ENCODE measurements at regions not wholly inside any gene's neighbourhood (a gene's known extent, or its start where the extent isn't known, plus 50 kb on each side); places are given as distances from the start of the nearest gene placed in this dataset.

DNA sequence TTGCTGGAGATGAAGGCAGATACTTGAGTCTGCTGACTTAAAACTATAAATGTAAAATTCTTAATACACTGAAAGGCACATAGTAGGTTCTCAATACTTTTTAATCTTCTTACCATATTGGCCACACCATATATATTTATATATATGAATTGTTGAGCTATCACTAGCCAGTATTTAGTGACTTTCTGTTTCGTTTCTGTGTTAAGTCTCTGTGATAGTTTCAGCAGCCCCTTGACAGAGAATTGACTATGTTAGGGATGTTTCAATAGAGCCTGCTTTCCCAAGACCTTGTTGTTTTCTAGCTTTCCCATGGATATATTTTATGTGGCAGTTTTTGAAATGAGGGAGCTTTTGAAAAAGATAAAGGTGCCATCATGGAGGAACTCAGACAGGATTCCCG lies 206.5 kb upstream of the GOT2 start:
- Mint-ChIP-seq H3K36me3 (ENCODE audit: insufficient read depth) (no peaks in the 10 kb centered on the region), H3K4me1 (ENCODE audit: low read depth in 2 of 2) (no peaks in the 10 kb centered on the region), H3K4me3 (no peak overlapping the region), H3K9me3 (peaks cover 0 to 2% of the 10 kb centered on the region in 2 donors), H3K27me3 (no peaks in the 10 kb centered on the region), H3K27ac (no peak overlapping the region)
- DNase-seq (no peak), ATAC-seq (replicated peaks) (no peak)

DNA sequence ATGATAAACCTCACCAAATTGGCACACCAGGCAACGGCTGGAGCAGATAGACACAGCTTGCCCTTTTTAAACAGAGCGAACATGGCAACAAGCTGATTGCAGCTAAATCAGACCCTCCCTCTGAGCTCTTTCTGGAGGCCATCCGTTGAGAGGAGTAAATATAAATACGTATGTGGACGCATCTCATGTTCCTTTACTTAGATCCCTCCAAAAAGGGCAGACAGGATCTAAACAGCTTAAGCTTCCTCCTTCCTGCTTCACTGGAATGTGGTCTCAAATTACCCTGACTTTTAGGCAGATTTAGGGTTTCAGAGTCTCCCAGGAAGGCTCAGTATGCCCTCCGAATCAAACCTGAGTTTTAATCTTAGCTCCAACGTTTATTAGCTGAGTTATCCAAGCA lies 204.7 kb upstream of the GOT2 start:
- H3K4me3 Mint-ChIP-seq: no peak overlapping the region

DNA sequence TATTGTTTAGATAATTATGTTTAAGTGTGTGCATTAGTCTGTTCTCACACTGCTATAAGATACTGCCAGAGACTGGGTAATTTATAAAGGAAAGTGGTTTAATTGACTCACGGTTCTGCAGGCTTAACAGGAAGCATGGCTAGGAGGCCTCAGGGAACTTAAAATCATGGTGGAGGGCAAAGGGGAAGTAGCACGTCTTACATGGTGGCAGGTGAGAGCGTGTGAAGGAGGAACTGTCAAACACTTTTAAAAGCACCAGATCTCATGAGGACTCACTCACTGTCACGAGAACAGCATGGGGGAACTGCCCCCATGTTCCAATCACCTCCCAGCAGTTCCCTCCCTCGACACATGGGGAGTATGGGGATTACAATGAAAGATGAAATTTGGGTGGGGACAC lies 203.5 kb upstream of the GOT2 start:
- no peaks in the 10 kb centered on the region for H3K4me1 Mint-ChIP-seq (ENCODE audit: low read depth in 2 of 2)
- DNase-seq: no peak
- H3K27ac Mint-ChIP-seq: no peak overlapping the region
- no peak overlapping the region for H3K4me3 Mint-ChIP-seq
- no peak for ATAC-seq (replicated peaks)
- H3K27me3 Mint-ChIP-seq: no peaks in the 10 kb centered on the region
- peaks cover 0 to 4% of the 10 kb centered on the region in 2 donors for H3K9me3 Mint-ChIP-seq
- no peaks in the 10 kb centered on the region for H3K36me3 Mint-ChIP-seq (ENCODE audit: insufficient read depth)

More for the DNA sequence above, 204.7 kb upstream of the GOT2 start:
- Mint-ChIP-seq H3K9me3 (peaks cover 0 to 2% of the 10 kb centered on the region in 2 donors), H3K4me1 (ENCODE audit: low read depth in 2 of 2) (no peaks in the 10 kb centered on the region), H3K27me3 (no peaks in the 10 kb centered on the region), H3K27ac (no peak overlapping the region), H3K36me3 (ENCODE audit: insufficient read depth) (no peaks in the 10 kb centered on the region)
- ATAC-seq (replicated peaks): no peak
- no peak for DNase-seq

DNA sequence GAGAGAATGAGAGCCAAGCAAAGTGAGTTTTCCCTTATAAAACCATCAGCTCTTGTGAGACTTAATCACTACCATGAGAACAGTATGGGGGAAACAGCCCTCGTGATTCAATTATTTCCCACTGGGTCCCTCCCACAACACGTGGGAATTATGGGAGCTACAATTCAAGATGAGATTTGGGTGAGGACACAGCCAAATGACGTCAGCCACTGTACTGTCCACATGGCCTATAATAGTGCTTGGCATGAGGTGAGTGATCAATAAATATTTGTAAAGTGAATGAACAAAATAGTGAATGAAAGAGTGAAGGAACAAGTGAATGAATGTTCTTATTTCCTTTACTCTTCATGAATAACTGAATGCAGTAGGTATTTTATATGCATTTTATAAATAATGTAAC lies 199.1 kb upstream of the GOT2 start:
- Mint-ChIP-seq H3K4me1 (ENCODE audit: low read depth in 2 of 2) (no peaks in the 10 kb centered on the region), H3K27me3 (no peaks in the 10 kb centered on the region)
- ATAC-seq (replicated peaks): no peak

DNA sequence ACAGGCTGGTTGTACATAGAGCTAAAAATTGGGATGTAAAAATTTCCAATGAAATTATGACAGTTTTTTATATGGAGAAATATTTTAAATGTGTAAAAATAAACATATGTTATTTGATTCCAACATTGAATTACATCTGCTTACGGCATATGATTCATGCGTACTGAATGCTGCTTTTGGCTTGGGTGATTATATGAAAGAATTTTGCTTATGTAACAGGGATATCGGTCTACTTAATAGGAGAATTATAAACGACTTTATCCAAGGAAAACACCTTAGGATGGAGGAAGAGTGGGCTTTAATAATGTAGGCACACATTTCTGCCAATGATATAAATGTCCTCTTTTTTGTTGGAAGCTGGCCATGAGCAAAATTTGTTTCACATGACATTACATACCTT lies 197.3 kb upstream of the GOT2 start:
- DNase-seq (no peak), ATAC-seq (replicated peaks) (no peak)
- Mint-ChIP-seq H3K36me3 (ENCODE audit: insufficient read depth) (no peaks in the 10 kb centered on the region), H3K4me3 (no peak overlapping the region), H3K4me1 (ENCODE audit: low read depth in 2 of 2) (no peaks in the 10 kb centered on the region), H3K27ac (no peak overlapping the region), H3K9me3 (peaks cover 0 to 4% of the 10 kb centered on the region in 2 donors), H3K27me3 (no peaks in the 10 kb centered on the region)

More for the DNA sequence above, 199.1 kb upstream of the GOT2 start:
- no peak for DNase-seq
- H3K36me3 Mint-ChIP-seq (ENCODE audit: insufficient read depth): no peaks in the 10 kb centered on the region
- H3K9me3 Mint-ChIP-seq: peaks cover 0 to 4% of the 10 kb centered on the region in 2 donors
- no peak overlapping the region for H3K4me3 Mint-ChIP-seq
- no peak overlapping the region for H3K27ac Mint-ChIP-seq

DNA sequence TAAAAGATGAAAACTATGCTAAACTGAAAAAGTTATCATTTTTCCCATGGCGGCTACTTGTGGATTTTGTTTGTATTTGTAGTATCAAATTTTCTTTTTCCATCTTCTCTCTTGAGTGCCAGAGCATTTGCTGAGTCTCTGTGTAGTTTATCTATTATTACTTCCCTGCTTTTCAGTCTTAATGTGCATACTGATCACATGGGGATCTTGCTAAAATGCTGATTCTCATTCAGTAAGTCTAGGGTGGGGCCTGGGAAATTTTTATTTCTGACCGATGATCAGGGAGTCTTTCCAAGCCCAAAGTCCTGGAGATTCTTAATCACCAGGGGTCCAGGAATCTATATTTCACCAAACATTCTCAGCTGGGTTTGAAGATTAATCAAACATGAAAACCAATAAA lies 189.0 kb upstream of the GOT2 start:
- ATAC-seq (replicated peaks): no peak
- Mint-ChIP-seq H3K4me3 (no peak overlapping the region), H3K9me3 (peaks cover 0 to 3% of the 10 kb centered on the region in 2 donors)

DNA sequence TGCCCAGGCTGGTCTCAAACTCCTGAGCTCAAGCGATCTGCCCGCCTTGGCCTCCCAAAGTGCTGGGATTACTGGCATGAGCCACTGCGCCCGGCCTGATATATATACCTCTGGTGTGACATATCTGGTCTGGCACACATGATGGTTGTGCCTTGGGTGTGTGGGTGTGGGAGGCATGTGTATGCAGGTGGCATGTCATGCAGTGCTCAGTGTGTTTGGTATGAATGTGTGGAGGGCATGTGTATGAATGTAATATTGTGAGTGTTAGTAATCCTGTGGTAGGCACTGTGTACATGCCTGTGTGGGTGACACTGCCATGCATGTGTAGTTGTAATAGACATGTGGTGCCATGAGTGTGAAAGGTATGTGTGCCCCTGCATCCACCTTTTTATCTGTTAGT lies 179.3 kb upstream of the GOT2 start:
- Mint-ChIP-seq H3K27me3 (no peaks in the 10 kb centered on the region), H3K9me3 (peaks cover 0 to 3% of the 10 kb centered on the region in 2 donors), H3K27ac (no peak overlapping the region), H3K4me3 (no peak overlapping the region), H3K36me3 (ENCODE audit: insufficient read depth) (no peaks in the 10 kb centered on the region), H3K4me1 (ENCODE audit: low read depth in 2 of 2) (no peaks in the 10 kb centered on the region)
- ATAC-seq (replicated peaks): no peak
- DNase-seq: no peak

More for the DNA sequence above, 189.0 kb upstream of the GOT2 start:
- Mint-ChIP-seq H3K27me3 (no peaks in the 10 kb centered on the region), H3K27ac (no peak overlapping the region), H3K36me3 (ENCODE audit: insufficient read depth) (no peaks in the 10 kb centered on the region), H3K4me1 (ENCODE audit: low read depth in 2 of 2) (no peaks in the 10 kb centered on the region)
- DNase-seq: no peak

DNA sequence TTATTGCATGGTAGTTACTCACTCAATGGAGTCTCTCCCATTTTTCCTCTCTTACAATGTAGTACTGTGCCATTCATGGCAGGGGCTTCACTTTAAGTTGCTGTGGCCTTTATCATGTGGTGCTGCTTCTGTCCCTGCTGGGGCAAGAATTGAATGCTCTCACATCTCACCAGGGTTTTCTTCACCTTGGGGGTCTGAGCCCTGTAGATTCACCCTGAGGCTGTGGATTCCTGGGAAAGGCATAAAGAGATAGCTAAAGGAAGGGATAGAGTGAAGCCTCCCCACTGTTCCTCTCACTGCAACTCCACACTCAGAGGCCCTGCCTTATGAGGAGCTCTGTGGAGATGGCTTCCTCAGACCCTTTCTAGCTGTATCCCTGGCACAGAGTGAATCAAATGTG lies 178.5 kb upstream of the GOT2 start:
- Mint-ChIP-seq H3K4me3 (no peak overlapping the region), H3K36me3 (ENCODE audit: insufficient read depth) (no peaks in the 10 kb centered on the region), H3K9me3 (peaks cover 0 to 3% of the 10 kb centered on the region in 2 donors), H3K27ac (no peak overlapping the region), H3K4me1 (ENCODE audit: low read depth in 2 of 2) (no peaks in the 10 kb centered on the region), H3K27me3 (no peaks in the 10 kb centered on the region)
- DNase-seq (no peak), ATAC-seq (replicated peaks) (no peak)

DNA sequence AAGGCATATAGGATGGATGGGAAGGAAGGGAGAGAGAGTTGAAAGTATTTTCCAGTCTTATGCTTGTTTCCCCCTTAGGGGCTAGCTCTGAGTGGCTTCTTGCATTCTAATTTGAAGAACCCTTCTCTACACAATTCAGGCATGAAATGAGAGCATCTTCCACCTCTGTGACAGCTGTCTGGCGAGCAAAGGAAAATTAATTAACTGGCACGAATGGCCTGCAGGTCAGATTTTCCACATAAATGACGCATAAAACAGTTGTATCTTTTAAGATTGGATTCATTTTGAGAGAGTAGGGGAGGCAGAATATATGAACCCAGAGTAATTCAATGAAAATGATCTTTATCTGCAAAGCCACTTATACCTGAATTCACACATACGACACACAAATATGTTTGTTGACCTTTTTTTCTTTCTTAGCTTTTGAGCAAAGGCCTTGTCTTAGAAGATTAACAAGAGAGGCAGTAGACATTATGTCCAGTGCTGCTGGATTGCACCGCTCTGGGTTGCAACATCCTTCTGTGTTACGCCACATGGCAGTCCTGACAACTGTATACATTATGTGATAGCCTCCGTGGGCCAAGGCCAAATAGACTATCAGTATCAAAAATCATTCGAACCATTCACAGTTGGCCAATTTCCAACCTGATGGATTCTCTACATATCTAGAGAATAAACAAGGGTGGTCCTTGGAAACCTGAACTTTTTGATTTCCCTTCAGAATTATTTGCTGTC lies 173.0 kb upstream of the GOT2 start:
- Mint-ChIP-seq H3K27me3 (no peaks in the 10 kb centered on the region), H3K9me3 (no peaks in the 10 kb centered on the region), H3K27ac (no peak overlapping the region), H3K4me3 (no peak overlapping the region), H3K4me1 (ENCODE audit: low read depth in 2 of 2) (no peaks in the 10 kb centered on the region), H3K36me3 (ENCODE audit: insufficient read depth) (no peaks in the 10 kb centered on the region)
- no peak for DNase-seq
- no peak for ATAC-seq (replicated peaks)

DNA sequence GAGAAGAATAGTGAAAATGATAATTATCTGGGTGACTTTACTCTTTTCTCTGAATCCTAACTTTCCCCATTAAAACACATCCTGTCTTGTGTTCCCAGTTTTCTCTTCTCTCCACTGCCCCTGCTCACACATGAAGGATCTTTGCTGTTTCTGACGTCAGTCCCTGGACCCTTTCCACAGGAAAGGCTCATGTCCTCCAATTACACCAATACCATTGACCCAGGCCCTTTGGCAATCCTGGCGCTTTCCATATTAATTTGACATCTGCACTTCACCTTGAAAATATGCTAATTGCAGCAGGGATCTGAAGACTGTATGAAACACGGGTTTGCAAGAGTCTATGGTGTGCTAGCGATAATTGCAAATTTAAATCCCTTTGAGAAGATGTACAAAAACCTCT lies 170.2 kb upstream of the GOT2 start:
- no peaks in the 10 kb centered on the region for H3K9me3 Mint-ChIP-seq
- H3K36me3 Mint-ChIP-seq (ENCODE audit: insufficient read depth): no peaks in the 10 kb centered on the region
- no peak for DNase-seq
- H3K27ac Mint-ChIP-seq: no peak overlapping the region
- no peaks in the 10 kb centered on the region for H3K4me1 Mint-ChIP-seq (ENCODE audit: low read depth in 2 of 2)
- no peak for ATAC-seq (replicated peaks)
- H3K27me3 Mint-ChIP-seq: peaks cover 0 to 9% of the 10 kb centered on the region in 2 donors
- H3K4me3 Mint-ChIP-seq: no peak overlapping the region

DNA sequence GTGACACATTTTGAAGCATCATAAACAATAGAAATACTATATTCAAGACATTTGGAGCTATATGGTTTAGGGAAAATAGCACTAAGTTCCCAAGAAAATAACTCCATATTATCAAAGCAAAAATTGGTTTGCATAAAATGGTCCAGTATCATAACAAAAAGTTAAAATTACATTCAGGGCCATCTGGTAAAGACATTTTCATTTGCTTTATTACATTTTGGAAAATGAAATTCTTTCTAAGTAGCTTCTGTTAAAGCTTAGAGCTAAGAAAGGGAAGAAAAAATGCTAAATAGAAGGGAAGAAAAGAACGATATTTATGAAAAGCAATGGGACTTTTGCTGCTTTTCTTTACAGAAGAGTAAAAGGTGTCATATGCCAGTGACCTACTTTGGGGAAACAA lies 155.4 kb upstream of the GOT2 start:
- no peak for ATAC-seq (replicated peaks)
- H3K4me3 Mint-ChIP-seq: no peak overlapping the region
- H3K4me1 Mint-ChIP-seq (ENCODE audit: low read depth in 2 of 2): no peaks in the 10 kb centered on the region
- H3K27ac Mint-ChIP-seq: no peak overlapping the region
- peaks cover 11 to 16% of the 10 kb centered on the region in 2 donors for H3K9me3 Mint-ChIP-seq
- no peak for DNase-seq
- peaks cover 3% of the 10 kb centered on the region for H3K36me3 Mint-ChIP-seq (ENCODE audit: insufficient read depth)
- H3K27me3 Mint-ChIP-seq: peaks cover 0 to 5% of the 10 kb centered on the region in 2 donors

DNA sequence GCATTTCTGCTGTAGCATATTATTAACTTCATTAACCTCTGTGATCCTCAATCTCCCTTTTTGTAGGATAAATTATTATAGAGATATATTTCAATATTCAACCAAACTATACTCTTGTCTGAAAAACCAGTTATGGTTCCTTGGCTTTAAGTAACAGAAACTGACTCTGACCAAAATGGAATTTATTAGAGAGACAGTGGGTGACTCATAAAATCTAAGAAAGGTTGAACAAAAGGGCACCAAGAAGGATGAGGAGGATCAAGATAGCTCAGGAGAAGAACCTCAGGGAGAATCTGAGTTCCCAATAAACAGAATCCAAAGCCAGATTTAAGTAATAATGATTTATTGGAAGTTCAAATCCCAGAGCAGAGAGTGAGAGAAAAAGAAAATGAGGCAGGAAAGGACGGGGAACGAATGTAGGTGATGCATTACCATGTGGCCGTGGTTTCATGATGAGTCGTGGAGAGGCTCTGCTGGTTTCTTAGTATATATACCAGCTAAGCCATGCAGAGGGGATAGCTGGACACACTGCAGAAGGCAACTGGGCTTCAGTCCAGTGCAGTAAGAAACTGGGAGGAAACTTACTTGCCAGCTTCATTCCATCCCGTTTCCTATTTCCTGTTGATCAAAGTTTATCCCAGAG lies 151.5 kb upstream of the GOT2 start:
- DNase-seq (no peak), ATAC-seq (replicated peaks) (no peak)
- H3K27me3 Mint-ChIP-seq: peaks cover 10 to 17% of the 10 kb centered on the region in 2 donors
- no peaks in the 10 kb centered on the region for H3K36me3 Mint-ChIP-seq (ENCODE audit: insufficient read depth)
- H3K27ac Mint-ChIP-seq: no peak overlapping the region
- H3K4me1 Mint-ChIP-seq (ENCODE audit: low read depth in 2 of 2): no peaks in the 10 kb centered on the region
- no peak overlapping the region for H3K4me3 Mint-ChIP-seq
- H3K9me3 Mint-ChIP-seq: peaks cover 0 to 6% of the 10 kb centered on the region in 2 donors

DNA sequence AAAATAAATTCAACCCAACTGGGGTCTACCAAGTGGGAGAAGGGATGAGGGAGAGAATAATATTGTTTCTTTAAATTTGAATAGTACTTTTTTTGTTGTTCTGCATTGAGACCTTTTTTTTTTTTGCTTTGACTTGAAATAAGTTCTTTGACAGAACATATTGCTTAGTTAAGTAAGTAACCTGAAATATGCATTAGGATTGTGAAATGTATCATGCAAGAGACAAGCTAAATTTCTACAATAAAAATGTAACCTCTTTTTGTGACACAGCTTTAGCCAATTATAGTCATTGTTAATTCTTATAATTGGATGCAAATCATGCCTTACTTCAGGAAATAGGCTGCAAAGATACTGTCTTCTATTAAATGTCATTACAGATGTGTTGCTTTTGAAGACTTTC lies 150.0 kb upstream of the GOT2 start:
- Mint-ChIP-seq H3K4me1 (ENCODE audit: low read depth in 2 of 2) (no peaks in the 10 kb centered on the region), H3K27me3 (peaks cover 10 to 17% of the 10 kb centered on the region in 2 donors), H3K36me3 (ENCODE audit: insufficient read depth) (no peaks in the 10 kb centered on the region), H3K4me3 (no peak overlapping the region), H3K9me3 (peaks cover 0 to 6% of the 10 kb centered on the region in 2 donors), H3K27ac (no peak overlapping the region)
- ATAC-seq (replicated peaks) (no peak), DNase-seq (no peak)

DNA sequence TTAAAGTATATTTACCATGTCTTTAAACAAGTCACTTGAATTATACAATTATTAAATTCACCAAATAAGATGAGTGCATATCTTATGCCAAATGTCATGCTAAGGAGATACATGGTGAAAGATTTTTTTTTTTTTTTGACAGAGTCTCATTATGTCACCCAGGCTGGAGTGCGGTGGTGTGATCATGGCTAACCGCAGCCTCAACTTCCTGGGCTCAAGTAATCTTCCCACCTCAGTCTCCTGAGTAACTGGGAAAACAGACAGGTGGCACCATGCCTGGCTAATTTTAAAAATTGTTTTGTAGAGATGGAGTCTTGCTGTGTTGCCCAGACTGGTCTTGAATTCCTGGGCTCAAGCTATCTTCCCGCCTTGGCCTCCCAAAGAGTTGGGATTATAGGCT lies 149.0 kb upstream of the GOT2 start:
- H3K9me3 Mint-ChIP-seq: peaks cover 0 to 6% of the 10 kb centered on the region in 2 donors
- H3K36me3 Mint-ChIP-seq (ENCODE audit: insufficient read depth): no peaks in the 10 kb centered on the region
- no peak overlapping the region for H3K4me3 Mint-ChIP-seq
- no peak for ATAC-seq (replicated peaks)
- no peak for DNase-seq
- H3K27ac Mint-ChIP-seq: no peak overlapping the region
- H3K27me3 Mint-ChIP-seq: peaks cover 13 to 17% of the 10 kb centered on the region in 2 donors
- no peaks in the 10 kb centered on the region for H3K4me1 Mint-ChIP-seq (ENCODE audit: low read depth in 2 of 2)

Measured in effector memory CD8-positive, alpha-beta T cell (primary cell).